ENCODE measurements at regions not wholly inside any gene's neighbourhood (a gene's known extent, or its start where the extent isn't known, plus 50 kb on each side); places are given as distances from the start of the nearest gene placed in this dataset.

DNA sequence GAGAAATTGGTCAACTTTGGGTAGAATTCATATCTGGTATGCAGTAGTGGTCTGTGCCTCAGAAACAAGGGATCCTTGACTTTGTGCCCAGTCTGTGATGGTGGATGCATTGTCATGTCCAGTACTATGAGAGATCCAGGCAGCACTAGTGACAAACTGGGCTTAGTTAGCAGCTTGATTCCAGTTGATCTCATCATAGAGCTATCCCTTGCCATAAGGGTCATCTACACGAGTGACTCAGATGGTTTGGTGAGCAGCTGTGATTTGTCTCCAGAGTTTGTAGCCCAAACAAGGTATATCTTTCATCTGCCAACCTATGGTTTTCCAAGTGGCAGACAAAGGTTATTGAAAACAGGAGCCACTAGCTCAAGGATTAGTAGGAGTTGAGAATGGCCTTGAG lies 298.8 kb downstream of the GBA3 start:
- TF ChIP-seq TCF7 (IDR thresholded peaks at IDR 0.05; ENCODE audit: borderline replicate concordance) (no peak), HNRNPUL1 (IDR thresholded peaks at IDR 0.05; ENCODE audit: low read length) (no peak)
- TF ChIP-seq, protein P1, sequence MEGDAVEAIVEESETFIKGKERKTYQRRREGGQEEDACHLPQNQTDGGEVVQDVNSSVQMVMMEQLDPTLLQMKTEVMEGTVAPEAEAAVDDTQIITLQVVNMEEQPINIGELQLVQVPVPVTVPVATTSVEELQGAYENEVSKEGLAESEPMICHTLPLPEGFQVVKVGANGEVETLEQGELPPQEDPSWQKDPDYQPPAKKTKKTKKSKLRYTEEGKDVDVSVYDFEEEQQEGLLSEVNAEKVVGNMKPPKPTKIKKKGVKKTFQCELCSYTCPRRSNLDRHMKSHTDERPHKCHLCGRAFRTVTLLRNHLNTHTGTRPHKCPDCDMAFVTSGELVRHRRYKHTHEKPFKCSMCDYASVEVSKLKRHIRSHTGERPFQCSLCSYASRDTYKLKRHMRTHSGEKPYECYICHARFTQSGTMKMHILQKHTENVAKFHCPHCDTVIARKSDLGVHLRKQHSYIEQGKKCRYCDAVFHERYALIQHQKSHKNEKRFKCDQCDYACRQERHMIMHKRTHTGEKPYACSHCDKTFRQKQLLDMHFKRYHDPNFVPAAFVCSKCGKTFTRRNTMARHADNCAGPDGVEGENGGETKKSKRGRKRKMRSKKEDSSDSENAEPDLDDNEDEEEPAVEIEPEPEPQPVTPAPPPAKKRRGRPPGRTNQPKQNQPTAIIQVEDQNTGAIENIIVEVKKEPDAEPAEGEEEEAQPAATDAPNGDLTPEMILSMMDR (IDR thresholded peaks at IDR 0.05 in 2 of 3, conservative IDR thresholded peaks at IDR 0.05 in 1 of 3; ENCODE audit: insufficient read depth in 2 of 3, low read depth in 1 of 3, low read length in 3 of 3), result no peak

Data from K562 (cell line).